HG02852 (cell line): ENCODE measurements at regions not wholly inside any gene's neighbourhood (a gene's known extent, or its start where the extent isn't known, plus 50 kb on each side); places are given as distances from the start of the nearest gene placed in this dataset.

Experiments used
- ATAC-seq: cut with Tn5 transposase; IDR thresholded peaks from one replicate; pipeline ENCODE4 v1.9.1; 2021; ENCODE audit warnings: mild to moderate bottlenecking, moderate library complexity; ENCODE audit not compliant: unreplicated experiment

DNA sequence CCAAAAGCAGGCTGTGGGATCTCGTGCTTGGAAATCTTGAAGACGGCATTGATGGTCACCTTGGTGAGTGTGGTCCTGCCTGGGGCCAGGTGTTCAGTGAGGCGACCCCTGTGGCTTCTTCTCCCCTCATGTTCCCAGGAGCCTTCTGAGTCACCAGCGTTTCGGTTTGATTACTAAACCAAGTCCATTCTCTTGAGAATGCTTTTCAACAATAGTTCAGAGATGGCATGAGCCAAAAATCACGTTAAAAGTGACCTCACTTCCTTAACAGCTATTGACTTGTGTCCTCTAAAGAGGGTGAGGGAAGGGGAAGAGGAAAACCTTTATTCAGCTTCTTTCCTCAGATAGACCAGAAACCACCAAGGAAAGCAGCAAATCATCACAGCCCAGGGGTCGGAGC is 315.2 kb downstream of the GATA3 start:
- peak; percentile 82 for ATAC-seq

DNA sequence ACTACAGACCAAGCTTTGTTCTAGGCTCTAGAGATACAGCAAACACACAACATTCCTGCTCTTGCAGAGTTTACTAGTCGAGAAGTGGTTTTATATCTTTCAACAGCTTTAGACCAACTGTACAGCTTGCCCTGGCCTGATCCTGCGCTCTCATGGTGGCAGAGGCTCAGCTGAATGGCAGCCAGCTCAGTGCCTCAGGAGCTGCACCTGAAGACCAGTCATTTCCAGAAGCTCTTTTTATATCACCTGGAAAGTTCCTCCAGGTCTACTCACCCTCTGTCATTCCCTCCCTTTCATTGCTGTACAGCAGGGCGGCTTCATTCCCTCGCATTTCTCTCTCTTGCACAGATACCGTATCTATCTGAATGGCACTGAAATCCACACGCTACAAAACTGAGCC is 319.8 kb downstream of the GATA3 start:
- no peak for ATAC-seq

DNA sequence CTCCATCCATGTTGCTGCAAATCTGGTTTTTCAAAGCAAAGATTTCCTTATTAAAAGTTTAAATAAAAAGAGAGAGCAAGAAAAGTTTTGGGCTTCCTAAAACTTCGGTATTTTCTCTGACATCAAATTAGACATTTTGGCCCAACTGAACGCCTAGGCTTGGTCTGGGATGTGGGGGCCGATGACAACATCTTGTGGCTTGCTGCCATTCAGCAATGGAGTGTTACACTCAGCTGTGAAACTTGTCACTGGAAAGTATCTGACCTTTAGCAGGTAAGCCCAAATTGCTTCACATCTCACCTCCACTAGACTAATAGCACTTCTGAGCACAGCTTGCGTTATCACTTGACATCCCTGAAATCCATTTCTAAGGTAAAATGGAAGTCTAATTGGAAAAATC is 320.6 kb downstream of the GATA3 start:
- no peak for ATAC-seq

DNA sequence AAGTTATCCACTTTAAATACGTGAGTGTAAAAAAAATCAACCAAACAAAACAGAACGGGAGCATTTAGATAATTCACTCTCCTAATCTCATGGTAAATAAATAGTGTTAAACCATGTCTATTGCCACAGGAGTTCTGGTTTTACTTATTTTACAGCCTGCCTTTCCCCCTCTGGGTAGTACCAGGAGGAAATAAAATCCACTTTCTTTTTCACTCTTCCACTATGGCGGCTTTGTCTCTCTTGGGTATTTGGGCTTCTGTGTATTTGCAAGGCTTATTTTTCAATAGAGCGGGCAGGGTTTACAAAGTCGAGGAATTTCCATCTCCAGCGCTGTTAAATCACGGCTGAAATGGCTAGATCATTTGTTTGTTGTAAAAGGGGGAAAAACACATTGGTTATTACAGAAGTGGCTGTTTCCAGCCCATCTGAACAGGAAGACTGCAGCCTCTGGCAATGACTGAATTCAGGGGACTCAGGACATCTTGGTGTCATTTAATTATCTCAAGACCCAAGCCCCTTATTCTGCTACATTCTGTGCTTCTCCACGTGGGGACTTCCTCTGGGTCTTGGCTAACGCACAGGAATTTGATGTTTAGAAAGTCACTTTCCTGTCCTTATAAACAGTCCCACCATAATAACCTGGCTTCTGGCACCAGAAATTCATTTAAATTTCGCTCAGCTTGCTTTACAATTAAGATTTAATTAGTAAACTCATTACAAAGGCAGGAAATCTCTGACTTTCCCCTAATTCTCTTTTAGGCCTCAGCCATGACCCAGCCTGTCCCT is 323.9 kb downstream of the GATA3 start:
- ATAC-seq = no peak

DNA sequence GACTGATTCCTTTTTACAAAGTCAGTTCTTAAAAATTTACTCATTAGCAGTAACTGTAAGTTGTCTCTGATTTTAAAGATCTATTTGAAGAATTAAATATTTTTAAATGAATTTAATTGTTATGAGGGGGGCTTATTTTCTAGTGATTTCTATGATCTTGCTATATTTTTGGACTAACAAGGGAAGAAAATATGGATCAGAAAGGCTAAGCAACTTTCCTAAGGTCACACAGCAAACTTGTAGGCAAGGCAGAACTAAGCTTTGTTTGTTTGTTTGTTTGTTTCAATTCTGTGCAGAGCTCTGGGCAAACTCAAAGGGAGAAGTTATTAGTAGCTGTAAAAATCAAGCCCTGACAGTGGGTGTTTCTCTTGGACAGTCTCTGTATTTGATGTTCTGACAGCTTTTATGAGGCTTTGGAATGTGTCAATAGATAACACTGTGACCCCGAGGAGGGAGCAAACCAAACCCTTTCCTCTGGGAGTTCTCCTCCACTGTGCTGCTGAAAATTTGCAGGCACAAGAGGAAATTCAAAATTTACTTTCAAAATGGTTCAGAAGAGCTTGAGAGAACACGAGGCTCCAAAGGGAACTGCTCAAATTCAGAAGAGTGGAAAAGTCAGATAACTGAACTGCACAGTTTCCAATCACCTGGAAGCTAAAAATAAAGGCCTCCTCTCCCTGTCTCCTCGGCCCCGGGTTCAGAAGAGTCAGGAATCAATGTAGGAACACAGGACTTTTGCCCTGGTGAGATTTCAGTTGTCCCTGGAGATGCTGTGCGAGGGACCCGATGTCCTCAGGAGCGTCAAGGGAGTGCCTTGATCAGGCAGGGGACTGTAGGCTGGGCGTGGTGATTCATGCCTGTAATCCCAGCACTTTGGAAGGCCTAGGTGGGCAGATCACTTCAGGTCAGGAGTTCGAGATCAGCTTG is 325.7 kb downstream of the GATA3 start:
- no peak for ATAC-seq

DNA sequence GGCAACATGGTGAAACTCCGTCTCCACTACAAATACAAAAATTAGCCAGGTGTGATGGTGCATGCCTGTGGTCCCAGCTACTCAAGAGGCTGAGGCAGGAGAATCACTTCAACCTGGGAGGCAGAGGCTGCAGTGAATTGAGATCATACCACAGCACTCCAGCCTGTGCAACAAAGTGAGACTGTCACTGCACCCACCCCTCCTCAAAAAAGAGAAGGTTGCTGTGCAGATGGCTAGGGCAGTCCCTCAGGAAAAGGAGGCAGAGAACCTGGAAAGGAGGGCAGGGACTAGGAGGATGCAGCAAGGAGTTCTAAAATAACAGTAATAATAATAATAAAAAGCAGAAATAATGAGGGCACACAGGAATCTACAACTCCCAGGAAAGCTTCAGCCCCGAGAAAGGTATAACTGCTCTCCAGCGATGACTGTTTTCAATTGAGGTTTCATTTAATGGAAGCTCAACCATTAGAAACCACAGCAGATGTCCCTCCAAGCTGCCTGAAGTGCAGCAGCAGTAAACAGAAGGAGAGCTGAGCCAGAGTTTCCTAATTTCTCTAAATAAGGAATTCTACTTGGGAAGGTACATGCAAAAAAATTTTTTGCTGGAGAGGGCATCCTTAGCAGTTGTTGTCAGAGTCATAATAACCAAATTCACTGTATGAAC is 326.5 kb downstream of the GATA3 start:
- no peak for ATAC-seq

DNA sequence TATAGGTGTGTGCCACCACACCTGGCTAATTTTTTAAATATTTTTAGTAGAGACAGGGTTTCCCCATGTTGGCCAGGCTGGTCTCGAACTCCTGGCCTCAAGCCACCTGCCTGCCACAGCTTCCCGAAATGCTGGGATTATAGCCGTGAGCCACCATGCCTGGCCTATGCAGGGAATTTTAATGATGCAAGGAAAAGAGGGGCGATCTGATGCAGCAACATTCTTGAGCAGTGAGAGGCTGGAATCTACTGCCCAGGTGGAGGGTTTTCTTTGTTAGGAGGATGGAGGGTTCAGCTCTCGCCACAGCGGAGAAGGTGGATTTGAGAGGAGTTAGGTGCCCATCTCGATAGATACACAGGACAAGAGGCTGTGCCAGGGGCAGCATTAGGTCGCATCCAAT is 332.3 kb downstream of the GATA3 start:
- ATAC-seq = no peak

DNA sequence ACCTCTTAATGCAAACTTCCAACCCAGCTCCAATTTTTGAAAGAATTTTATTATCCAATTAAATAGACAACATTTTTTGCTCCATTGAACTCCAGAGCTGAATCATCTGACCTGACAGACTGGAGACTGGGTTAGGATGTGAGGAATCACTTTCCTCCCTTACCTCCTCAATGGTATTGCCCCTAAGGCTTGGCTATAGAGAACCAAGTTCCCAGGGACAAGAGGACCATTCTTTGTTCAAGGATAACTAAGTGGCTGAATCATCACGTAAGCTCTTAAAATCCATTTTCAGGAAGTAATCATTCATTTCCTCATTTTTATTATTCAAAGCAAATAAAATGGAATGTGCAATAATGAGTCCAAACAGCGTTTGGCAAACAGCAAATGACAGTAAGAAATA is 335.1 kb downstream of the GATA3 start:
- ATAC-seq = no peak

DNA sequence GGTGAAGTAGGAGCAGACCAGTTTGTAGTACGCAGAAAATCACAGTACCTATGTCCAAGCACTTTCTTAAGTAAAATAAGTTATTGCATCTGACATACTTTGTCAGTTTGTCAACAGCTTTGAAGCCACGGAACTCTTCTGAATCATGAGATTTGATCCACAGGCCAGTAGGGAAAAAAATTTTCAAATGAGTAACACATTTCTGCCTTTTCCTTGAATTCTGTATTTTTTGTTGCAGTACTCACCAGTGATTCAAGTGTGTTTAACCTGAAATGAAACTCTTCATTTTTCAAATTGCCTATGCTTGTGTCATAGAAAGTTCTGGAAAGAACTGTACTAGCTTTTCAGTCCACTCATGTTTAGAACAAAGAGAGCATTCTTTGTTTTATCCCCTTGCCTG is 337.7 kb downstream of the GATA3 start:
- no peak for ATAC-seq

DNA sequence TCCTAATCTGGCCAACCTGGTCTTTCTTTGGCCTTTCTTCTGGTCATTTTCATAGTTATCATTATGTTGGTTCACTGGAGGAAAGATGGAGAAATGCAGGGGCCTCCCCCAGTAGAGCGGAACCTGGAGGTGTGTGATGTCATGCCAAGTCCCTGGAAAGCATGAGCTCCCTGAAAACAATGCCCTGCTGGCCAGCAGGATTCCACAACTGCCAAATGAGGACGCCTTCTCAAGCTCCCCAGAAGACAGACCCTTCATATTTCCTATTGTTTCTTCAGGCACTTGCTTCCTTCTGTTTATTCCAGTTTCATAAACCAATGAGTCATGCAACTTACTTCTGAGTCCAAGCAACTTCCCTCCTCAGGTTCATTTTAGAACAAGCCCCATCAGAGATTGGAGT is 339.0 kb downstream of the GATA3 start:
- ATAC-seq = no peak

DNA sequence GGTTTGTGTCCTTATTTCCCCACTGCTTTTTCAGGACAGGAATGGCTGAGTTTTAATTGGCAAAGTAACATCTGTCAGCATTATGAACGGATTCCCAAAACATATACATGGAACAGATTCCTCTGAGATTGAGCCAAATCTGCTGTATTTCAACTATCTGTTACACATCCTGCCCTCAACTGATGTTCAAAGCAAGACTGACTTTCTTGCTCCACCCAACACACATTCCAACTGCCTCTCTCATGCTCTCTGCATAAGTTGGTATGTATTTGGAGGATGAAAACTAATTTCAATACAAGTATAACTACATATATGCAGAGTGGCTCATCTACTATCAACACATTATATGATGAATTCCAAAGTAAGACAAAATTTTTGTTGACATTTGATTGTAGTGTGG is 342.2 kb downstream of the GATA3 start:
- no peak for ATAC-seq

DNA sequence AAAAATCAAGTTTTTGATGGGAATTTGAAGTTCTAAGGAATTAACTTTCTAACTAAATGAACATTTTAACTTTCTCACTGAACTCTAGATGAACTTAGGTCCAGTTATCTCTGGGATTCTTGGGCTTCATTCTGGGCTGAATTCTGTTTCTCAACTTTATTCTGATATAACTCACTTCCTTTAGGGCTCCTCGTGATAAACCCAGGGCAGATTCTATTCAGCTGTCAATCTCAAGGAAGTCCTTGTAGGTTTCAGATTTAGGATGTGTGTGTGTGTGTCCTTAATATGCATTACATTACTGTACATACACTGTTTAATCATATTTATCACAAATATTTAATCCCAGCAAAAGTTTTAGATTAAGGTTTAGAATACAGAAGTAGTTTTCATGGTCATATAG is 344.3 kb downstream of the GATA3 start:
- ATAC-seq = no peak

DNA sequence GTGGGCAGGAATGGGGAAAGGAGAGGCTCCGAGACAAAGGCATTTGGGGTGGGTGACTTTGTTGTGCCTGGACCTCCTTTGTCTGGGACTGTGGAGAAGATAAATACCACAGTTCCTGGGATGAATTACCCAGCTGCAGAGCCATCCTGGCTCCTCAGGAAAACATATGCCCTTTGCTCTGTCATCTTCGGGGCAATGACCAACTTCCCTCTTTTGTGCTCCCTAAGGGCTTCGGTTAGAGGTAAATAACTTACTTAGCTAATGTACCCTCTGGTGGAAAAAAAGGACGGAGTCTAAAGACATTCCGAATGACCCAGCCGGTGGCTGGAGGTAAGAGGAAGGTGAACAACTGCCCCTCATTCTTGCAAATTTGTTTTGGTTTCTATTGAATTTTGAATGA is 345.7 kb downstream of the GATA3 start:
- no peak for ATAC-seq

DNA sequence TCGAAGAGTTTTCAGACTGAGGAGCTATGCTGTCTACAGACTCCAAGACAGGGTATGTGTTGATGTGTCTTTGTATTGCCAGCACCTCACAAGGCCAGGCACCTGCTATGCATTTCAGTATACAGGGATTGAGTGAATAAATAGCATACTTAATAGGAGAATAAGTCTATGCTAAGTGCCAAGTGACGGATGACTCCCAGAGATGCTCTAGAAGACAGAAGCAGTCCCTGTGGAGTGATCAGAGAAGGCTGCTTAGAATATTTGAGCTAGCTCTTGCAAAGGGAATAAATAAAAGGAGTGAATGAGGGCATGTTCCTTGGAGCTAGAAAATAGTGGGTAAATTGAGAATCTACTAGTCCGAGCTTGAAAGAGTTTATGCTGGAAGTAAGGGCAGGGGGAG is 346.4 kb downstream of the GATA3 start:
- no peak for ATAC-seq

DNA sequence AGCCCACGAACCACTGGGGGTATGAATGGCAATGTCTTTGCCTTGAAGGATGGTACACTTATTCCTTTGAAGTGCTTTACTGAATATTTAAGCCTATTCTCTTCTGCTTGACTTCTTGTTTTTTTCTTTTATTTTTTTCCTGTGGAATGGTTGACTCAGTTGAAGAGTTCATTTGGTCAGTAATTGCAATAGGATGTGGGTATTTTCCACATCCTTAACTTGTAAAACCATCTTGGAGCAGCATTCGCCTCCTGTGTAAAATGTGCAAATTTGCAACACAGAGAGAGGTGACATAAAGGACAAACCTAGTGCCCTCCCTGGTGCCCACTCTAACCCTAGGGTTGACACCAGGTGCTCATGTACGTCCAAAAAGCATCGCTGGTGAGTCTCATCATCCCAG is 347.0 kb downstream of the GATA3 start:
- ATAC-seq = no peak

DNA sequence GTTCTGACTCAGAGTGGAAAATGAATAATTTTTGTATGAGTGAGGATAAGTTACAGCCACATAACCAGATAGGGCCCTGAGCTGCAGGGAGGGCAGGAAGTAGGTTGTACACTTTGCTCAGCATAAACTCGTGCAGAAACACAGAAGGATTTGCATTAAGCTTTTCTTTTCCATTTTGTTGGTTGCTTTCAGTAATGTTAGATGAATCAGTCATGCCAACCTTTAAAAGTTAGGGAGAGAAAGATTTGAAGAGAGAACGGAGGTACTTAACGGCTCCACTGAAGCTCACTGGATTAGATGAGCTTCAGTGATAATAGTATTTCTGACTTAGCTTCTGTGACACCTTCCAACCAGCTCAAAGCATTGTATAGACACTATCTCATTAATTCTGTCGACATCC is 348.1 kb downstream of the GATA3 start:
- no peak for ATAC-seq

DNA sequence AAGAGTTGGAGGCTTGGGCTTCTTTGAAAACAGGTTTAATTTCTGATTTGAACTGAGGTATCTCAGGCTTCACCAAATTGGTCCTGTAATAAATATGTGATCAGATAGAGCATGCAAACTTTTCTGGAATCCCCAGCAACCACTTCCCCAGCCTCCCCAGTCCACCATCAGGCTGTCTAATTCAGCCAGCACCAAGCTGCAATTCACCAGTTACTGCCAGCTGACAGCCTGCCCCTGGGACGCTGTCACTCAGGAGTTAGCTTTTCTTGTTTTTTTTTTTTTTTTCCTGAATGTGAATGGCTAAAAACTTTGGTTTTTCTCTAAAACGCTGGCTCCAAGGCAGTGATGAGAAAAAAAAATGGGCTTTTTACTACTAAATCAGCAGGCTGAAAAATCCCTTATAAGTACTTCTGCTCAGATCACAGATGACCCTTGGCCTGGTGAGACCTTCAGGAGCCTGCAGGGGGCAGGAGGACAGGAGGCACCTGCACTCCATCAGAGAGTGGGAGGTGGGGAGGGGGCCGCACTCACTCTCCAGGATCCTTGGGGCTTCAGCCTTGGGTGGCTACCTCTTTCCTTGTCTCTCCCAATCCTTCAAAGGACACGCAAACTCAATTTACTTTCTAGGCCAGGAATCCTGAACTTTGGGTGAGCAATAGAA is 349.4 kb downstream of the GATA3 start:
- no peak for ATAC-seq

DNA sequence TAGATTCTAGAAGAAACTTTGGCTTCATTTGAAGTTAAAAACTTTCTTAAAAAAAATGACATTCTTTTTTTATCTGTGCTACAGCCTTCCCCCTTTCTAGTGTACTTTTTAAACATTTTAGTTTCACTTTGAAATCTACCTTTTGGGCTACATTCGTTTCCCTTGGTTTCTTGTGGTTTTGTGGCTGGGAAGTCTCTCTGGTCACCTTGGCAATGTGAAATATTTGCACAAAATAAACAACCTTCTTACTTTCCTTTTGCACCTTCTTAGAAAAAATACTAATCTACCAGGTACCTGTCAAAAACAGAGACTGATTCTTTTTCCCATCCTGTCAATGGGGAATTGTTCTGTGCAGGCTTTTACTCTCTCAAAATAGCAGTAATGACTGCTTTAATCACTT is 350.2 kb downstream of the GATA3 start:
- ATAC-seq = peak; percentile 61

DNA sequence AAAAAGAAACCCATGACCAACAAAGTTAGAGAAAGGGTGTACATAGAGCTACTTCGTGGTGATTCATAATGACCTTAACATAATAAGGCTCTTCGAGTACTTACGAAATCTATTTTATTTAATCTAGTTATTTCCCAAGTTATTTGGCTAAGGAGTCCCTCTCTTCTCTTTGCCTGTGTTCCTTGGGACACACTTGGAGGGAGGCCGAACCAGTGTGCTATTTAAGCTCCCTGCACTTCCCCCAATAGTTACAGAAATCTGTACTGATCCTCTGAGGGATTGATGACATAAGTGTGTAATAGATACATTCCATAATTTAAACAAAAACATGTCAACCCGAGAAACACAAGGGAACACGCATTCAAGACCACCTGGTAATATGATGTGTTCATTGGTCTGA is 351.1 kb downstream of the GATA3 start:
- no peak for ATAC-seq

DNA sequence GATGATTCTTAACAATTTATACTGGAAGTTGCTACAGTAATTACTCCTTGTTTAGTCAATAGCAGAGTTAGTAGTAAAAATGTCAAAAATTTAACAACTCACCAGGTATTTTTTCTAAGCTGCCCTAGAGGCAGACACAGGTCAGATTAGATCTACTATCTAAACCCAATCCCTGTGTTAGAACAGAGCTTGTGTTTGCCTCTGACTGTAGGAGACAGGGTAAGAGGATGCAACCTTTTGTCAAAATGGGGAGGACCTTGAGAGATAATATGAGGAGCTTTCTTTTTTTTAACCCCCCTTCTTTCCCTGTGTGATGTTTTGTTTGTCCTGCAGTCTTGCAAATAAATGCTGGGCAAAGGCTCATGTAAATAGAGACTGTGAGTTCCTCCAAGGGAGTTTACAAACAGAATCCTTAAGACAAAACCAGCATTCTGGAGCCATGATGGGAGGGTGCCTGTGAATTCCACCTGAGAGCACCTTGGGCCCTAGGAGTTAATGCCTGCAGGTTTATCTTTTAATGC is 353.1 kb downstream of the GATA3 start:
- ATAC-seq = no peak

DNA sequence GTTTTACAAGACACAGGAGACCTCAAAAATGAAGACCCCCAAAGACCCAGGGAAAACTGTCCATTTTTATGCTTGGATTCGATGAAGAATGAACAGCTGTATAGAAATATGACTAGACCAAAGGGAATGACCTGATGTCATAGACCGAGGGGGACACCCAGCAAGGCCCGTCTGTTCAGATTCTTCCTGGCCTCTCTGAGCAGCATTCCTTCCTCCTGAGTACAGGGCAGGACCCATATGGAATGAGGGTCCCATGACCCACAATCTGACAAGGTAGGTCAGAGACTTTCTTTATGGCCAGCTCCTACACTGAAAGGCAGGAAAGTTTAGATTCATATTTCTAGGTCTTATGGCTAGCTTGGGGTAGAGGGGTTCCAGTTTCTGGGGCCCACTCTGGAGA is 356.0 kb downstream of the GATA3 start:
- ATAC-seq = no peak
